Neuronal stem cell (in vitro differentiated cells): ENCODE measurements at regions not wholly inside any gene's neighbourhood (a gene's known extent, or its start where the extent isn't known, plus 50 kb on each side); places are given as distances from the start of the nearest gene placed in this dataset.

Experiments used
- DNase-seq: peaks from one replicate; pipeline ENCODE4 v3.0.0-alpha.2; 2013; ENCODE audit warnings: low spot score
- H2AFZ ChIP-seq: one replicate; pipeline ENCODE4 v1.6.1; 2013; ENCODE audit warnings: mild to moderate bottlenecking, low read length, inconsistent platforms
- H2AK5ac ChIP-seq: 2 replicates; pipeline ENCODE4 v1.6.1; 2013; ENCODE audit warnings: low read depth, mild to moderate bottlenecking, inconsistent platforms, low read length, moderate library complexity, mixed read lengths
- H2BK120ac ChIP-seq: 2 replicates; pipeline ENCODE4 v1.6.1; 2013; ENCODE audit warnings: low read depth, mild to moderate bottlenecking, inconsistent platforms, low read length, moderate library complexity, mixed read lengths
- H2BK12ac ChIP-seq: one replicate; pipeline ENCODE4 v1.6.1; 2013; ENCODE audit warnings: low read length, inconsistent platforms
- H2BK15ac ChIP-seq: 2 replicates; pipeline ENCODE4 v1.6.1; 2013; ENCODE audit warnings: mild to moderate bottlenecking, low read length, inconsistent platforms, mixed read lengths
- H2BK5ac ChIP-seq: one replicate; pipeline ENCODE4 v1.6.1; 2013; ENCODE audit warnings: inconsistent platforms, mild to moderate bottlenecking, low read length, moderate library complexity
- H3K14ac ChIP-seq: one replicate; pipeline ENCODE4 v1.6.1; 2013; ENCODE audit warnings: low read length, inconsistent platforms
- H3K18ac ChIP-seq: 2 replicates; pipeline ENCODE4 v1.6.1; 2013; ENCODE audit warnings: low read length, inconsistent platforms
- H3K23ac ChIP-seq: 2 replicates; pipeline ENCODE4 v1.6.1; 2013; ENCODE audit warnings: low read depth, mild to moderate bottlenecking, mixed read lengths, low read length, inconsistent platforms; ENCODE audit not compliant: poor library complexity
- H3K27ac ChIP-seq: replicated peaks from 3 replicates; pipeline ENCODE4 v1.5.1; 2013; ENCODE audit warnings: low read length, inconsistent platforms
- H3K27me3 ChIP-seq, 3 experiments: 2 replicates each; pipeline ENCODE4 v1.6.1; 2013; ENCODE audit warnings: low read length in 3 of 3, mild to moderate bottlenecking in 2 of 3, inconsistent platforms in 1 of 3, low read depth in 1 of 3, mixed read lengths in 1 of 3, moderate library complexity in 1 of 3; ENCODE audit not compliant: control insufficient read depth in 3 of 3, insufficient read depth in 3 of 3
- H3K36me3 ChIP-seq, 2 donors: replicated peaks in 1 of 2; 2 replicates each; pipeline ENCODE4 v1.6.1; 2013; ENCODE audit warnings: low read length in 2 of 2; ENCODE audit not compliant: control insufficient read depth in 2 of 2, insufficient read depth in 2 of 2
- H3K4ac ChIP-seq: 2 replicates; pipeline ENCODE4 v1.6.1; 2013; ENCODE audit warnings: inconsistent platforms, mild to moderate bottlenecking, low read length, moderate library complexity
- H3K4me1 ChIP-seq, 2 donors: 1 replicate in 1 of 2; 2 replicates in 1 of 2; pipeline ENCODE4 v1.6.1; 2013; ENCODE audit warnings: low read length in 2 of 2, low read depth in 1 of 2; ENCODE audit not compliant: control insufficient read depth in 2 of 2, insufficient read depth in 1 of 2
- H3K4me2 ChIP-seq: one replicate; pipeline ENCODE4 v1.6.1; 2013; ENCODE audit warnings: mild to moderate bottlenecking, low read length, inconsistent platforms; ENCODE audit not compliant: insufficient read depth, poor library complexity, severe bottlenecking
- H3K4me3 ChIP-seq, 2 donors: 2 replicates each; pipeline ENCODE4 v1.5.1; 2013; ENCODE audit warnings: low read length in 2 of 2, mild to moderate bottlenecking in 2 of 2, inconsistent platforms in 1 of 2, moderate library complexity in 1 of 2
- H3K79me1 ChIP-seq: one replicate; pipeline ENCODE4 v1.6.1; 2013; ENCODE audit warnings: low read depth, mild to moderate bottlenecking, inconsistent platforms, low read length, moderate library complexity
- H3K9ac ChIP-seq: one replicate; pipeline ENCODE4 v1.6.1; 2013; ENCODE audit warnings: mild to moderate bottlenecking, low read depth, low read length, inconsistent platforms; ENCODE audit not compliant: poor library complexity
- H3K9me3 ChIP-seq, 2 donors: replicated peaks in 1 of 2; 2 replicates each; pipeline versions ENCODE3 to v1.6.1; 2013; ENCODE audit warnings: low read length in 2 of 2, mild to moderate bottlenecking in 2 of 2, inconsistent platforms in 1 of 2, low read depth in 1 of 2, mixed read lengths in 1 of 2, moderate library complexity in 1 of 2; ENCODE audit not compliant: control insufficient read depth in 2 of 2, insufficient read depth in 1 of 2
- H4K8ac ChIP-seq: one replicate; pipeline ENCODE4 v1.6.1; 2013; ENCODE audit warnings: low read depth, mild to moderate bottlenecking, inconsistent platforms, low read length, moderate library complexity
- H4K91ac ChIP-seq: one replicate; pipeline ENCODE4 v1.6.1; 2013; ENCODE audit warnings: low read length, low read depth, mild to moderate bottlenecking, inconsistent platforms; ENCODE audit not compliant: poor library complexity
- WGBS, 2 donors: extraction: QIAGEN DNeasy Blood & Tissue Kit; methylation state at CpG; one replicate each; pipeline ENCODE4 v1.1.7; 2013; ENCODE audit warnings: missing lambda C conversion rate in 2 of 2, mixed read lengths in 1 of 2; ENCODE audit not compliant: insufficient read length in 2 of 2, insufficient replicate concordance in 1 of 2; ENCODE audit errors: extremely low coverage in 2 of 2; 5-methylcytosine and 5-hydroxymethylcytosine counted together

DNA sequence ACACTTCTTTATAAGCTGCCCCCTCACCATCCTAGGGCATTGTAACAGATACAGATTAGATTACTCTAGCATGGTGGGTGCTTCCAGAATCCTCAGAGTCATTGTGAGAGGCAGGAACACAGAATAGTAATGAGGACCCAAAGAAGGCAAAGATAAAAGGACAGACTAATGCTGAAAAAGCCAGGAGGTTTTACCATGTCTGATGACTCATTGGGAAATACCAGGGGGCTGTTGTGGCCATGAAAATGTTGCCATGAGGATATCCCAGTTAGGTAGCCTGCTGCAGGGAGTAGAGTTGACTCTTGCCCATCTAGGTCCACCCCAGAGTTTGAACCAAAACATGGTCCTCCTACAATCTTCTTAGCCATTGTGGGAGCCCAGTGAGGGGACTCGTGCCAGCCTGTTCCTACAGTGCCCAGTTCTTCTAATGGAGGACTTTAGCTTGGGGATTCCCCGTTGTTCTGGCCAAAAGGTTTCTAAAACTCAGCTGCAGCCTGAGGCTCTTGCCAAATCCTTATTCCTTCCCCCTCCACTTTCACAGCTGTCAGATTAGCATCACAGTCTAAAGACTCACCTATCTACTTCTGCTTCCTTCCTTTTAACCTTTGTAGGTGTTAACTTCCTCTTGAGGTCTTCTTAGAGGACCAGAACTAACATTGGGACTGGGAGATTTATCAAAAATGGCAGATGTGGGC is 586.0 kb upstream of the AADAT start:
- H3K9me3 ChIP-seq = no peaks in the 10 kb centered on the region
- peaks cover 0 to 3% of the 10 kb centered on the region in 2 donors for H3K4me1 ChIP-seq
- no peak overlapping the region for H3K4ac ChIP-seq
- no peak overlapping the region for H4K91ac ChIP-seq
- H3K79me1 ChIP-seq = no peaks in the 10 kb centered on the region
- no peak for DNase-seq
- H3K4me3 ChIP-seq = no peak overlapping the region
- no peak overlapping the region for H4K8ac ChIP-seq
- H3K36me3 ChIP-seq = no peaks in the 10 kb centered on the region
- H2AK5ac ChIP-seq = no peak overlapping the region
- no peak overlapping the region for H3K23ac ChIP-seq
- no peak overlapping the region for H2AFZ ChIP-seq
- no peak overlapping the region for H3K27ac ChIP-seq
- no peak overlapping the region for H2BK15ac ChIP-seq
- no peak overlapping the region for H3K9ac ChIP-seq
- no peak overlapping the region for H3K14ac ChIP-seq
- no CpG with 5 or more reads among the region's 2 CpGs for WGBS, 2 donors
- H3K4me2 ChIP-seq = no peak overlapping the region
- no peak overlapping the region for H2BK5ac ChIP-seq
- H2BK12ac ChIP-seq = no peak overlapping the region
- H3K27me3 ChIP-seq = no peaks in the 10 kb centered on the region
- no peak overlapping the region for H3K18ac ChIP-seq
- no peak overlapping the region for H2BK120ac ChIP-seq

DNA sequence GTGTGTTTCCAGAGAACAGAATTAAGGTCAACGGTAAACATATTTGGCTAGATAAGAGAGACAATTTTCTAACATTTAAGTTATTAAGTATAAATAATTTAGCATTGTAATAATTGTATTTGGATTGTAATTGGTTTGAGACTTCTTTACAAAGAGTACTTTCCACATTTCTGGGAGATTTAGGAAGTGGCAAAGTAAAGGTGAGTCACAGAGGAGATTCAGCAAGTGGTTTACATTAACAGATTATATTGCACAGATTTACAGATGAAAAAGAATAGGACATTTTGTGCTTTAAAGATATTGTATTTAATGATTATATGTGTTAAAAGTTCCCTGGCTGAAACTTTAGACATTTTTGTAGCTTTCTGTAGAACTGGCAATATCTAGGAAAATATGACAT is 584.4 kb upstream of the AADAT start:
- H3K36me3 ChIP-seq = no peaks in the 10 kb centered on the region
- H4K91ac ChIP-seq = no peak overlapping the region
- no peak overlapping the region for H2AK5ac ChIP-seq
- no peak overlapping the region for H3K27ac ChIP-seq
- no peak overlapping the region for H3K23ac ChIP-seq
- no peak overlapping the region for H2BK5ac ChIP-seq
- no peak overlapping the region for H3K4me2 ChIP-seq
- H3K4ac ChIP-seq = no peak overlapping the region
- H3K14ac ChIP-seq = no peak overlapping the region
- no peak overlapping the region for H4K8ac ChIP-seq
- H2BK12ac ChIP-seq = no peak overlapping the region
- no CpG with 5 or more reads among the region's 1 CpG for WGBS, 2 donors
- no peak overlapping the region for H3K9ac ChIP-seq
- H2AFZ ChIP-seq = no peak overlapping the region
- H3K4me3 ChIP-seq = no peak overlapping the region
- no peaks in the 10 kb centered on the region for H3K9me3 ChIP-seq
- H3K4me1 ChIP-seq = peaks cover 0 to 3% of the 10 kb centered on the region in 2 donors
- no peak overlapping the region for H2BK120ac ChIP-seq
- H3K18ac ChIP-seq = no peak overlapping the region
- no peak for DNase-seq
- H2BK15ac ChIP-seq = no peak overlapping the region
- H3K27me3 ChIP-seq = no peaks in the 10 kb centered on the region
- no peaks in the 10 kb centered on the region for H3K79me1 ChIP-seq

DNA sequence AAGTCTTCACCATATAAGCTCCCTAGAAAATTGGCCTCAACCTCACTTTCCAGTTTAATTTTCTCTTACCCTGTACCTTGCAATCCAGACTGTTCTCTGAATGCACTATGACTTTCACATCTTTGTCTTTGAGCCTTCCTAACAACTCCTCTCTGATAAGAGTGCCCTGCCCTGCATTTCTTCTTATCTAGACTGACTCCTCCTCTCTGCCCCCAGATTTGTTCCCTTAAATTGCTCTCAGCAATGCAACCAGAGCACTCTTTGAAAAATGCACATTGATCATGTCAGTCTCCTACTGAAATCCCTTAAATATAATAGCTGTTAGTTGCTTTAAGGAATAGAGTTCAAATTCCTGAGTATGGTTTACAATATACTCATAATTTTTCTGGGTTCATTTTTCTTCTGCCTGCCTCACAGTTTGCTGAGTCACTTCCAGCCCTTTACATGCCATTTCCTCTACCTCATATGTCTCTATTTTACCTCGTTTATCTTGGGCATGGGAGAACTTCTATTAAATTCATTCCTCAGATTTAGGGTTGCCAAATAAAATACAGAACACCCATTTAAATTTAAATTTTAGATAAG is 582.7 kb upstream of the AADAT start:
- no peak overlapping the region for H4K91ac ChIP-seq
- H2BK120ac ChIP-seq = no peak overlapping the region
- no peaks in the 10 kb centered on the region for H3K9me3 ChIP-seq
- H2BK5ac ChIP-seq = no peak overlapping the region
- H3K27ac ChIP-seq = no peak overlapping the region
- H2BK15ac ChIP-seq = no peak overlapping the region
- no peak overlapping the region for H3K18ac ChIP-seq
- no peaks in the 10 kb centered on the region for H3K79me1 ChIP-seq
- no peak overlapping the region for H4K8ac ChIP-seq
- no CpG with 5 or more reads among the region's 1 CpG for WGBS, 2 donors
- no peak overlapping the region for H3K4me3 ChIP-seq
- no peak overlapping the region for H2AK5ac ChIP-seq
- H3K4me2 ChIP-seq = no peak overlapping the region
- H3K27me3 ChIP-seq = no peaks in the 10 kb centered on the region
- H3K9ac ChIP-seq = no peak overlapping the region
- no peak overlapping the region for H2AFZ ChIP-seq
- no peak overlapping the region for H3K4ac ChIP-seq
- H3K14ac ChIP-seq = no peak overlapping the region
- H3K36me3 ChIP-seq = no peaks in the 10 kb centered on the region
- H2BK12ac ChIP-seq = no peak overlapping the region
- DNase-seq = no peak
- H3K4me1 ChIP-seq = peaks cover 0 to 3% of the 10 kb centered on the region in 2 donors
- H3K23ac ChIP-seq = no peak overlapping the region

DNA sequence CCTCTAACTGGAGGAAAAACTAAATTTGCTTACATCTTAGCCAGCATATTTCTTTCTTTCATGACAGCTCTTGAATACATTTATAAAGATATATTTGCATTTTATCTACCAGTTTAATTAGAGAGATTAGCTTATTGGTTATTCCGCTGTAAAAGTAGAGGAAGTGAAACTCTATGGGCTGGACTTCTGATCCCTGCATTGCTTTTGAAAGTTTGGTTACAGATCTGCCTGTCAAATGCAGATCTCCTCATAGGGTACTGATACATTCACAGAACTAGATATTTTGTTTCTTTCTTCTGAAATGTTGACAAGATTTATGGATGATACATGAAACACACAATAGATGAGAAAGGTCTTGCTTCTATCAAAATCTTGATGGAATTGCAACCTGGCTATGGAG is 581.4 kb upstream of the AADAT start:
- Histone ChIP-seq H2BK15ac (no peak overlapping the region), H3K36me3 (no peaks in the 10 kb centered on the region), H3K4me1 (peaks cover 0 to 3% of the 10 kb centered on the region in 2 donors), H4K8ac (no peak overlapping the region), H2AFZ (no peak overlapping the region), H3K4me2 (no peak overlapping the region), H3K4me3 (no peak overlapping the region), H3K79me1 (no peaks in the 10 kb centered on the region), H4K91ac (no peak overlapping the region), H2BK12ac (no peak overlapping the region), H3K23ac (no peak overlapping the region), H3K18ac (no peak overlapping the region), H3K27me3 (no peaks in the 10 kb centered on the region), H3K9me3 (no peaks in the 10 kb centered on the region), H3K27ac (no peak overlapping the region), H2BK5ac (no peak overlapping the region), H3K14ac (no peak overlapping the region), H3K4ac (no peak overlapping the region), H2AK5ac (no peak overlapping the region), H2BK120ac (no peak overlapping the region), H3K9ac (no peak overlapping the region)
- no CpG with 5 or more reads among the region's 1 CpG for WGBS, 2 donors
- no peak for DNase-seq
